ENCODE measurements at regions not wholly inside any gene's neighbourhood (a gene's known extent, or its start where the extent isn't known, plus 50 kb on each side); places are given as distances from the start of the nearest gene placed in this dataset.

DNA sequence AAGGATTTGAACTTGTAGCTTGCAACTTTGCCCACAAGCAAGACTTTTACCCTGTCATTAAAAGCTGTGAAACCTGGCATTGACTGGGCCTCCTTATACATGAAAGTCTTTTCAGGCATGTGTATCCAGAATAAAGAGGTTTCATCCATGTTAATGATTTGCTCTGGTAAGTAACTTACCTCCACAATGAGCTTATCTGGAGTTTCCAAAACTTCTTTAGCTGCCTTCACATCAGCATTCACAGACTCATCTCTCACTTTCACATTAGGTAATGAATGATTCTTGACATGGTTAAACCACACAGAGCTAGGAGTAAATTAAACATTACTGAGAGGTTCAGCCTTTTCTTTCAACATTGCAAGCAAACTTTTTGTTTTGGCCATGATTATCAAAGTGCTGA is 234.4 kb upstream of the CLEC14A start:
- Histone ChIP-seq H3K4me1 (no peaks in the 10 kb centered on the region), H3K36me3 (no peaks in the 10 kb centered on the region), H3K4me3 (no peak overlapping the region), H3K9me3 (peaks cover 5% of the 10 kb centered on the region), H3K27ac (no peak overlapping the region), H3K27me3 (ENCODE audit: low read depth) (no peaks in the 10 kb centered on the region)
- intact Hi-C loops (cut with DNase I): no loop called here
- no peak for ATAC-seq
- no peak for DNase-seq
- TF ChIP-seq, protein P1, sequence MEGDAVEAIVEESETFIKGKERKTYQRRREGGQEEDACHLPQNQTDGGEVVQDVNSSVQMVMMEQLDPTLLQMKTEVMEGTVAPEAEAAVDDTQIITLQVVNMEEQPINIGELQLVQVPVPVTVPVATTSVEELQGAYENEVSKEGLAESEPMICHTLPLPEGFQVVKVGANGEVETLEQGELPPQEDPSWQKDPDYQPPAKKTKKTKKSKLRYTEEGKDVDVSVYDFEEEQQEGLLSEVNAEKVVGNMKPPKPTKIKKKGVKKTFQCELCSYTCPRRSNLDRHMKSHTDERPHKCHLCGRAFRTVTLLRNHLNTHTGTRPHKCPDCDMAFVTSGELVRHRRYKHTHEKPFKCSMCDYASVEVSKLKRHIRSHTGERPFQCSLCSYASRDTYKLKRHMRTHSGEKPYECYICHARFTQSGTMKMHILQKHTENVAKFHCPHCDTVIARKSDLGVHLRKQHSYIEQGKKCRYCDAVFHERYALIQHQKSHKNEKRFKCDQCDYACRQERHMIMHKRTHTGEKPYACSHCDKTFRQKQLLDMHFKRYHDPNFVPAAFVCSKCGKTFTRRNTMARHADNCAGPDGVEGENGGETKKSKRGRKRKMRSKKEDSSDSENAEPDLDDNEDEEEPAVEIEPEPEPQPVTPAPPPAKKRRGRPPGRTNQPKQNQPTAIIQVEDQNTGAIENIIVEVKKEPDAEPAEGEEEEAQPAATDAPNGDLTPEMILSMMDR (IDR thresholded peaks at IDR 0.05): no peak

DNA sequence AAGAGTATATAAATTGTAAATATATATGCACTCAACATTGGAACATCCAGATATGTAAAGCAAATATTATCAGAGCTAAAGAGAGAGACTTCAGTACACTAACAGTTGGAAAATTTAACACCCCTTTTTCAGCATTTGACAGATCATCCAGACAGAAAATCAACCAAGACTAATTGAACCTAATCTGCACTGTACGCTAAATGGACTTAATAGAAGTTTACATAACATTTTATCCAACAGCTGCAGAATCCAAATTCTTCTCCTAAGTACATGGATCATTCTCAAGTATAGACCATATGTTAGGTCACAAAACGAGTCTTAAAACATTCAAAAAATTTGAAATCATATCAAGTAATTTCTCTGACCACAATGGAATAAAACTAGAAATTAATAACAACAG is 229.1 kb upstream of the CLEC14A start:
- ATAC-seq: no peak

DNA sequence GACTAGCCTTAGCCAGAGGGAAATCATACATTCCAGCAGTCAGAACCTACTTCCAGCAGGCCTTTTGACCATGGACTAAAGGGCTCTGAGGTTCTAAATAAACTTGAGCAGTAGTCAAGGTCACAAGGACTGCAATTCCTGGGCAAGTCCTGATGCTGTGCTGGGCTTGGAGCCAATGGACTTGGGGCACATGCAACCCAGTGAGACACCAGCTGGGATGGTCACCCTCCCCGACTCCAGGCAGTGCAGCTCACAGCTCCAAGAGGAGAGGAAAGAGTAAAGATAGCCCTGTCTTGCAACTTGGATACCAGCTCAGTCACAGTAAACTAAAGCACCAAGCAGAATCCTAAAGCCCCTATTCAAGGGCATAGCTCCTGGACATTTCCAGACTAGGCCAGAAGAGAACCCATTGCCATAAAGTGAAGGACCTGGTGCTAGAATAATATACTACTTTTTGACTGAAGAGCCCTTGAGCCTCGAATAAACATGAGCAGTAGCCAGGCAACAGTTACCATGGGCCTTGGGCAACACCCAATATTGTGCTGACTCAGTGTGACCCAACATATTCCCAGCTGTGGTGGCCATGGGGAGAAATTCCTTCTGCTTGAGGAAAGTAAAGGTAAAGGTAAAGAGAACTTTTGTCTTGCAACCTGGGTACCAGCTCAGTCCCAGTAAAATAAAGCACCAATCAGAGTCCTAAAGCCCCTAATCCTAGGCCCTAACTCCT is 226.2 kb upstream of the CLEC14A start:
- H3K4me3 ChIP-seq: no peak overlapping the region
- peaks cover 6% of the 10 kb centered on the region for H3K9me3 ChIP-seq
- intact Hi-C loops (cut with DNase I): no loop called here
- H3K27me3 ChIP-seq (ENCODE audit: low read depth): no peaks in the 10 kb centered on the region
- TF ChIP-seq, protein P1 (IDR thresholded peaks at IDR 0.05): no peak
- H3K27ac ChIP-seq: peak overlapping the region; percentile 32
- no peaks in the 10 kb centered on the region for H3K4me1 ChIP-seq
- ATAC-seq: peak; percentile 93 to 94
- peak; percentile 45 for DNase-seq
- no peaks in the 10 kb centered on the region for H3K36me3 ChIP-seq

More for the DNA sequence above, 229.1 kb upstream of the CLEC14A start:
- intact Hi-C loops (cut with DNase I): no loop called here
- no peak for DNase-seq
- Histone ChIP-seq H3K4me3 (no peak overlapping the region), H3K4me1 (no peaks in the 10 kb centered on the region), H3K36me3 (no peaks in the 10 kb centered on the region), H3K9me3 (no peaks in the 10 kb centered on the region), H3K27me3 (ENCODE audit: low read depth) (no peaks in the 10 kb centered on the region), H3K27ac (no peak overlapping the region)
- TF ChIP-seq, protein P1 (IDR thresholded peaks at IDR 0.05): no peak

DNA sequence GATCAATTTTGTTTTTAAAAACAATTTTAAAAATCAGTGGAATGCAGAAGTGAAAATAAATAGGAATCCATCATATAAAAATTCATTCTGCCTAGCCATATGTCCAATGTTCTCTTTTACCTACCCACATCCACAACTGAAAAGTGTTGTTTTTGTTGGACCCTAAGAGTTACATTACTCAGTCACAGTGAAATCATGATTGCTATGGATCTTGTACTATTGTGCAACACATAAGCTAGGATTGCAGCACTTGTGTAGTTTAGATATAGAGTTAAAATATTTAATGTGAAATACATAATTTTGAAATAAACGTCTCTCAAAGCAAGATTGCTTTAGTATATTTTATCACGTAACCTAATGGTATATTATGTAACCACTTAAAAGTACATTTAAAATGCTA is 213.3 kb upstream of the CLEC14A start:
- intact Hi-C loops (cut with DNase I): no loop called here
- DNase-seq (no peak), ATAC-seq (no peak)
- H3K36me3 ChIP-seq: no peaks in the 10 kb centered on the region
- H3K9me3 ChIP-seq: peaks cover 3% of the 10 kb centered on the region
- no peaks in the 10 kb centered on the region for H3K27me3 ChIP-seq (ENCODE audit: low read depth)
- TF ChIP-seq, protein P1 (IDR thresholded peaks at IDR 0.05): no peak
- H3K4me1 ChIP-seq: no peaks in the 10 kb centered on the region
- no peak overlapping the region for H3K27ac ChIP-seq
- no peak overlapping the region for H3K4me3 ChIP-seq

DNA sequence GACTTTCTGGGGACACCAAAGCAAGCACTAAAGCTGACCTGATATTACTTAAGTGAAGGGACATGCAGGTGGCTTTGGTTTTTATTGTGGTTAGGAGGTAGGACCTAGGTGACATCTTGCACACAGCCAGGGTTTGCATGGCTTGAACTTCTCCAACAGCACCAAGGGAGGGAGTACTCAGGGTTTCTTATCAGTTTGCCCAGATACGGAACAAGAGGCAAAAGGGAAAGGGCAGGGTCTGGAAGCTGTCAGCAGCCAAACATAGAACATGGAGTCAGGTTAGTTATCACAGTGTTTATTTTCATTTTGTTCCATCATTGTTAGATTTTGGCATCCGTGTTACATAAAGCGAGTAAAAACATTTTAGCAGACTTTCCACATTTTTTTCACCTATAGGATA is 186.3 kb upstream of the CLEC14A start:
- DNase-seq: no peak

More for the DNA sequence above, 186.3 kb upstream of the CLEC14A start:
- TF ChIP-seq, protein P1 (IDR thresholded peaks at IDR 0.05): no peak
- Histone ChIP-seq H3K27me3 (ENCODE audit: low read depth) (no peaks in the 10 kb centered on the region), H3K27ac (no peak overlapping the region), H3K4me3 (no peak overlapping the region), H3K36me3 (no peaks in the 10 kb centered on the region), H3K4me1 (no peaks in the 10 kb centered on the region), H3K9me3 (peaks cover 13% of the 10 kb centered on the region)
- intact Hi-C loops (cut with DNase I): no loop called here
- ATAC-seq: peak; percentile 29 to 32
